ENCODE measurements at regions not wholly inside any gene's neighbourhood (a gene's known extent, or its start where the extent isn't known, plus 50 kb on each side); places are given as distances from the start of the nearest gene placed in this dataset.

- H3K27me3 ChIP-seq = no peaks in the 10 kb centered on the region
- H3K4me1 ChIP-seq = no peaks in the 10 kb centered on the region
- no peaks in the 10 kb centered on the region for H3K36me3 ChIP-seq
- no peak for DNase-seq (ENCODE audit: low spot score)
- H3K9me3 ChIP-seq = no peaks in the 10 kb centered on the region
- TF ChIP-seq CTCF (IDR thresholded peaks at IDR 0.05) = no peak
- no peak overlapping the region for H3K4me3 ChIP-seq
- no peak overlapping the region for H3K27ac ChIP-seq
Measured at GRCh38 chr17:79510071-79510470, 100.8 kb downstream of the RBFOX3 start.

DNA sequence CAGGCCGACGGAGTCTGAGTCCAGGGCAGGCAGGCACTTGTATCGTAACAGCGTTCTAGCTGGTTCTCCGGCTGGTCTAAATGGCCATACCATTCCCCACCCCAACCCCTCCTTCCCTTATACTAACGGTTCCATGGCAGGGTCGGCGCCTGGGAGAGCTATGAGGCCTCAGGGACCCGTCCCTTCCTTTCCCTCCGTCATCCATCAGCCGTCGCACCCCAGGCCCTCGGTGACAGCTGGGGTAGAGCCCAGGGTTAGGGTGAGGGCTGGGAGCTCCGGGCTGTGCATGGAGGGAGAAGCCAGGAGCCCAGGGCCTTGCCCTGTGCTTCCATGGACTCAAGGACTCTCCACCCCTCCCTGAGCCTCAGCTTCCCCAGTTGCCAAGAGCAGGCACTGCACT is 101.4 kb downstream of the RBFOX3 start:
- no peaks in the 10 kb centered on the region for H3K4me1 ChIP-seq
- no peaks in the 10 kb centered on the region for H3K27me3 ChIP-seq
- TF ChIP-seq CTCF (IDR thresholded peaks at IDR 0.05) = no peak
- H3K36me3 ChIP-seq = no peaks in the 10 kb centered on the region
- no peak overlapping the region for H3K4me3 ChIP-seq
- no peaks in the 10 kb centered on the region for H3K9me3 ChIP-seq
- H3K27ac ChIP-seq = no peak overlapping the region
- no peak for DNase-seq (ENCODE audit: low spot score)

- Histone ChIP-seq H3K4me1 (no peaks in the 10 kb centered on the region), H3K9me3 (no peaks in the 10 kb centered on the region), H3K27me3 (no peaks in the 10 kb centered on the region), H3K4me3 (no peak overlapping the region), H3K36me3 (no peaks in the 10 kb centered on the region), H3K27ac (no peak overlapping the region)
- no peak for TF ChIP-seq CTCF (IDR thresholded peaks at IDR 0.05)
- DNase-seq (ENCODE audit: low spot score) = no peak
Measured at GRCh38 chr17:79509008-79509407, 101.8 kb downstream of the RBFOX3 start.

- Histone ChIP-seq H3K9me3 (no peaks in the 10 kb centered on the region), H3K27ac (no peak overlapping the region), H3K4me3 (no peak overlapping the region), H3K4me1 (no peaks in the 10 kb centered on the region), H3K36me3 (no peaks in the 10 kb centered on the region), H3K27me3 (no peaks in the 10 kb centered on the region)
- no peak for DNase-seq (ENCODE audit: low spot score)
- no peak for TF ChIP-seq CTCF (IDR thresholded peaks at IDR 0.05)
Measured at GRCh38 chr17:79508291-79508716, 102.5 kb downstream of the RBFOX3 start.

- H3K27ac ChIP-seq = no peak overlapping the region
- no peaks in the 10 kb centered on the region for H3K9me3 ChIP-seq
- no peaks in the 10 kb centered on the region for H3K4me1 ChIP-seq
- H3K27me3 ChIP-seq = no peaks in the 10 kb centered on the region
- TF ChIP-seq CTCF (IDR thresholded peaks at IDR 0.05) = no peak
- no peaks in the 10 kb centered on the region for H3K36me3 ChIP-seq
- no peak for DNase-seq (ENCODE audit: low spot score)
- H3K4me3 ChIP-seq = no peak overlapping the region
Measured at GRCh38 chr17:79506955-79507354, 103.9 kb downstream of the RBFOX3 start.

DNA sequence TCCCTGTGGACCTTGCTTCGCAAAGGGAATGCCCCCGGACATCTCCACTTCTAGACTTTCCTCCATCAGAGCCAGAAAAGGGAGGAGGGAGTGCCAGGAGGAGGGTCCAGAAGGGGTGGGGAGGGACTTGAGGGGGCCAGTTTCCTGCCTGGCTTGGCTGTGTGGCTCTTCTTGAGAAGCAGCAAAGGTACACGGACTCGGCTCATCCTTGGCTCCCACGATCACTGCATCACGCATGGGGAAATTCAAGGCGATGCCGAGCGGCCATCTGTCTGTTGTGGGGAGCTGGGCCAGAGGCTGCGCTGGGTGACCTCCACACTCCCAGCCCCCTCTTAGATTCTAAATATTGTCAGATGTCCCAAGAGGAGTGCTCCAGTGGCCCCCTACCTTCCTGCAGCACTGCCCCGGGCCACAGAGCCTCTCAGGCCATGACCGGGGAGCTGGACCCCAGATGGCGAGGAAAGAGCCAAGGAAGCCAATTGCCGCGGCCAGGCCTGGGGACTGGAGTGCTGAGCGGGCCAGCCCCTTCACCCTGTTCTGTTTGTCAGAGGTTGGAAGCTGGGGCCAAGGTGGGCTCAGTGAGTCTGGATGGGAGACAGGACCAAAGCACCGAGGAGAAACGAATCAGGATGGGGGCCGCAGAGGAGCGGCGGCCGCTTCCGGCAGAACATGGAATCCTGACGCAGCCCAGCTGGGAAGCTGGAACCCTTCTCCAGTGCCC is 104.5 kb downstream of the RBFOX3 start:
- no peak for DNase-seq (ENCODE audit: low spot score)
- no peaks in the 10 kb centered on the region for H3K36me3 ChIP-seq
- no peak overlapping the region for H3K27ac ChIP-seq
- no peak for TF ChIP-seq CTCF (IDR thresholded peaks at IDR 0.05)
- no peaks in the 10 kb centered on the region for H3K9me3 ChIP-seq
- H3K27me3 ChIP-seq = no peaks in the 10 kb centered on the region
- no peak overlapping the region for H3K4me3 ChIP-seq
- H3K4me1 ChIP-seq = no peaks in the 10 kb centered on the region
